NCI-H524 (cell line): ENCODE measurements at regions not wholly inside any gene's neighbourhood (a gene's known extent, or its start where the extent isn't known, plus 50 kb on each side); places are given as distances from the start of the nearest gene placed in this dataset.

Source experiments
- DNase-seq, 2 experiments: peaks; one replicate each; lab custom pipeline; 2025; lab: John Stamatoyannopoulos, UW

DNA sequence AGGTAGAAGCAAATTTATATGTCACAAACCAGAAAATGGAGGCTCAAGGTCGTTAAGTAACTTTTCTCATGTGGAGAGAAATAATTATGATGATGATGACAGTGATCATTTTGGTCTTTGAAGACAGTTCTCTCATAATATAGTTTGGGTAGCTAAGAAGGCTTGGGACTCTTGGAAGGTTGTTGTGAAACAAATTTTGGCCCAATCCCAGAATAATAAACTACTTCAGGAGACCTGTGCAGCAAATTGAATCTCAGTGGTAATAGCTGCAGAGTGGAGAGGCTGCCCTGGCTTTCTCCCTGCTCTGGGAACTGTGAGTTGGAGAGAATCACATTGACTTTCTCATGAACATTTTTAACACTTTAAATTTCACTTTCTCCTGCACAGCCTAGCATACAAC is 217.2 kb upstream of the BOD1L1 start:
- DNase-seq = no peak

DNA sequence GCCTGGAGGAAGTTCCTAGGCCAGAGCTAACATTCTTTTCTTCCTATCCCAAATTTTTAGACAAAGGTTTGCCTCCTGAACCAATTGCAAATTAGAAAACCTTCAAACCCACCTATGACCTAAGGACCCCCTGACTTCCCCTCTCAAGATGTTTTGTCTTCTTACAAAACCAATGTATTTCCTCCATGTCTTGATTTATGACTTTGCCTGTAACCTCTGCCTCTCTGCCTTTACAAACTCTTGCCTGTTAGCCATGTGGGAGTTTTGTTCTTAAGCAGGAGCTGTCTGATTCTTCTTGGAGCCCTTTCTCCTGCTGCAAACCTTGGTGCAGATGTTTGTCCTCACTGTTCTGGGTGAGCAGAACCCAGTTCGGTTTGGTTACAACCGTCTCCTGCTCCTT is 222.3 kb upstream of the BOD1L1 start:
- DNase-seq = no peak

DNA sequence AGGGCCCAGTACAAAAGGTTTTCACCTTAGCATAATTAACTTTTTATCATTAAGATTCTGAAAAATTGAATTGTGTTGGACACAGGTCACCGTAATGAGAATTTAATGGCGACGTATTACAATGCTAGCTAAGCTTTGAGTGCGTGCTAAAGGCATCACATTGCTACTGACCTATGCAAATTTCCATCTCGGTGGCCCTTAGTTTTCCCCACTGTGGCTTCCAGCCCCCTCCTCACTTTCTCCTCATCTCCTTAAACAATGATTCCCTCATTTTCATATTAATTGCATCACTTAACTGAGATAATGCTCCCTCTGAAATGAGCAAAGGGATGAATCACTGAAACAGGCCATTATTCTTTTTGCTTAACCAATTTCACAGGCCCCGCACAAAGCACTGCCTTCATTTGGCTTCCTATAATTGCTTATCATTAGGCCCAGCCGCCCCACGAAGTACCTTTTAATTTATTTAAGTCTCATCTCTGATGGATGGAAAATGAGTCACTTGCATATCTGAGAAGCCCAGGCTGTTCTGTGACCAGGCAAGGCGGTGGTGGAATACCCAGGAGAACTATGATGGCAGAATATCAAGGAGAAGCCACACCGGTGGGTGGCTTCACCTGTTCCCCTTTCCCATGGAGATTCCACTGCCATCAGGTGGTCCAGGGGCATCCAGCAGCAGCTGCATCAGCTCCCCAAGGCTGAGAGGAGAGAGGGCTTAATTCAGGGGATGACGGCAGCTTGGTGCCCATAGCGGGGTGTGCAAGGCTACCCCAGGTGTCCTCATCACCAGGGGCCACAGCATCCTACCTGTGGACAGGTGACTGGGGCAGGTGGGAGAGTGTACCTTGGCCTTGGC is 223.8 kb upstream of the BOD1L1 start:
- no peak for DNase-seq

DNA sequence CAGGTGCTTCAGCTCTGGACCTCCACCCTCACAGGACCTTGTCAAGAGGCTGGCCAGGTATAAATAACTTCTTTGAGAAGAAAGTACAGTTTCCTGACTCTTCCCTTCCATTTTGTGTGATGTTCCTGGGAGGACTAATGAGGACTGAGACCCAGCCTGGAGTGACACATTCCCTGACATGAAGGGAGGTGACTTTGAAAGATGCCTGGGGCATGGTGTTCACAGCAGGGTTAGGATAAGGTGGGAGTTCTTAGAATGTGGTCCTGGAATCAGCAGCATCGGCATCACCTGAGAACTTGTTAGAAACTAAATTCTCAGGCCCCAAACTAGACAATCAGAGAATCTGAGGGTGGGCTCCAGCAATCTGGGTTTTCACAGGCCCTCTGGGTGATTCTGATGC is 224.9 kb upstream of the BOD1L1 start:
- DNase-seq = no peak

DNA sequence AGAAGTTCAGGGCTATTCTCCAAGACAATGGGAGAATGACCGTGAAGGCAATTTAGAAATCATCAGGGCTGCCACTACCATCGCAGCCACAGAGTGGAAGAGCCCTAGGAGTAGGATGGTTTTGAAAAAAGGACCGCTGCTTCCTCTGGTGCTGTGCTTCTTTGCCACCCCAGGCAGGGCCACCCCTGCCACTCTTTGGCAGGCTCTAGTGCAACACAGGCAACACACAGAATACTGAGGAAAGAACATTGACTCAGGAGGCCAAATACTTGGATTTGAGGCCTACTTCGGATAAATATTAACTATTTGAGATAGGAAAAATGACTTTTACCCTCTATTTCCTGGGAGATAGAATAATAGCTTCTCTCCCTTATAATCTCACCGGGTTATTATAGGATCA is 228.9 kb upstream of the BOD1L1 start:
- DNase-seq = no peak

DNA sequence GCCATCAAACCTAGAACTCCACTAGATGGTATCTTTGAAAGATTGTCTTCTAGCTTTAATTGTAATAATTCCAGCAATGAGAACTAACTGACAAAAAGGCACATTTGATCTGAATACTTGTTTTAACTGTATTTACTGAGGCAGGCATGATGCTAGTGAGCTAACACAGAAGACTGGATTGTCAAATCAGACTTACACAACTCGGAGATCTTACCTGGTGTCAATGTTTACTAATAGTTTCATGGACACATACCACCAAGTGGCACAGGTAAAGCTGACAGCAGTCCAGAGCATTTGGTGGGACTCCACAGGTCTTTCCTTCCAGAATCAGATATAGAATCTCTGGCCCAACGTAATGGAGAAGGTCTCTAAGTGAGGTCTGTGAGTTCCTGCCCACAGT is 229.9 kb upstream of the BOD1L1 start:
- DNase-seq = no peak

DNA sequence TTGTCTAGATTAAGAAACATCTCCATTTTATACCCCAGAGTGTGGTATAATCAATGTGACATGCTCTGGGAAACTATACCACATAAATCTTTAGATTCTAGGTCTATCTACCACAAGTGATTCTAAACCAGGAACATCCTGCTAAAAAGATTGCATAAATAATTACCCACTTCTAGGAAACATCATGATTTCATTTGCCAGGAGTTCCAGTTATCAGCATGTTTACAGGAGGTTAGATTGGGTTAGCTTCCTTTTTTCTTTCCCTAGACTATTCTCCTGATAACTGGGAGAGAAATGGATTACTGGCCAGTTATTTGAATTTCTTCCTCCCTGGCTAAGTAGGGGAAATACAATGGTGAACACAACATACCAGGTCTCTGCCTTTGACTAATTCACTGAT is 230.3 kb upstream of the BOD1L1 start:
- no peak for DNase-seq

DNA sequence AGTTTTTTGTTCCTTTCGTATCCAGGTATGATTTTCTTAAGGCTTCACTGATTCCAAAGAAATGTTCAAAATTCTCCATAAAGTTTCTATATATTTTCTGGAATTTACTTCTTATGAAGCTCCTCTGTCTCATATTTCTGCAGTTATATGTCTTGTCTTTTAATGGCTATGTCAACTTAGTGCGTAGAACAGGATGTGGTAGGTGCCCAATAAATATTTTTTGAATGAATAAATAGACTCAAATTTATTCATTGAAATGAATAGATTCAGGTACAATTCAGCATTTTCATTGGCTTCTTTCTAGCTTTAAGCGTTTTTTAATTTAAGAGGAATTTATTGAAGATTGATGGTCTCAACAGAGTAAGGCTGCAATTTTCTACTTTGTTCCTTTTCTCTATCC is 231.9 kb upstream of the BOD1L1 start:
- DNase-seq = no peak

DNA sequence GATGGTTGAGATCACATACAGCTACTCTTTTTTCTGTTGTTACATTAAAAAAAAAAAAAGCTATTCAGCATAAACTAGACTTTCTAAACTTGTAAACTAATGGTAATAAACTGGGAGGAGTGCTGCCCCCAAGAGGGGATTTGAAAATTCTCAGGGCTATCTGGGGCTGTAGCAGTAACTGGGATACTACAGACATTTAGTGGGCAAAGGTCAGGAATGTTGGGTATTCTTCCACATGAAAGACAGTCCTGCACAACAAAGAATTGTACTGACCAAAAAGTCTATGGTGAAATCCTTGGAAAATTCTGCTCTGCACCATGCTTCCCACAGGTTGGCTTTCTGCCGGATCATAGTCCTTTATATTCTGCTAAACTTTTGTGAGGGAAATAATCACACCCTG is 232.6 kb upstream of the BOD1L1 start:
- peak in 1 of 2 experiments; percentile 7 for DNase-seq

DNA sequence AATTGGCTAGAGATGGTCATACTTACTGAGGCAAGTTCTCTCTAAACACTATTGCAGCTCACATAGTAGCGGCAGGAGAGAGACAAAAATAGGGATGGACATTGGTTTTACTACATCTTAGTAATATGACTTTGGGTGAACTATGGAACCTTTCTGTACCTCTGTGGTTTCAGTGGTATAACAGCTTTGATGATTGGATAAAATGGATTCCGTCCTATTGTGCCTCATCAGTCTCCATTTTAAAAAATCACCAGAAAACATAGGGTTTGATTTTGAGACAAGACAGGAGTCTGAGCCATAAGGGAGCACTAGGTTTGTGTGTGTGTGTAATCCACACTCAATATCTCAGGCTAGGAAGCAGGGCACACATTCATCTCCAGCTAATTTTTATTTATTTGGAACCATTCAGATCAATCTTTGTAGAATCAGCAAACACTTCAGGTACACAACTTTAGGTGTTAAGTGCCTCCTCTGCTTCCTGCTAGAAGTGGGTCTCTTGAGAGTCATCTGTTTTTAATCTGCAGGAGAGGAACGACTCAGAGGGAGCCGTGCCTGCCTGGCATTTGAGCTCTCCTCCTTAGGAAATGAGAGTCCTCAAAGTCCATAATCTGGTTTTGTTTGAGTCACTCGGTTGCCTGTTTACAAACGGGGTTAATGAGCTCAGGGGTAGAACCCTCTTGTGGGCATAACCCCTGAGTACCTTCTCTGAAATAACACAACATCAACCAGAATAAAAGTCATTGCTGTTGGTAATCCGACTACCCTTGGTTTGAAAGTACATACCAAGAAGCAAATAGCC is 238.5 kb upstream of the BOD1L1 start:
- peak; percentile 40 to 81 for DNase-seq

DNA sequence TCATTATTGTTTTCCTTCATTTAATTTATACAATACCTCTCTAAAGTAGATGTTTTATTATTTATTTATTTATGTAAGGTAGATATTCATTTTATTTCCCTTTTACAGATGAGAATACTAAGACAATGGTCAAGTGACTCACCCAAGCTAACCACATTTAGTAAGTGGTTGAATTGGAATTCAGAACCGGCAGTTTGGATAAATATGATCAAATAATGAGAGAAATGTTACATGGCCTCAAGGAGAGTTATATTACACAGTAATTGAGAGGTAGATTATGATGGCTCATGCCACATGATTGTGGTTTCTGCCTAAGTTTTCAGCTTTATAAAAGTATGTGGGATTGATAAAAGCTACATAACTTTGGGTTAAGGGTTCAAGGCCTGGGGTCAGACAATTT is 239.4 kb upstream of the BOD1L1 start:
- DNase-seq = no peak

DNA sequence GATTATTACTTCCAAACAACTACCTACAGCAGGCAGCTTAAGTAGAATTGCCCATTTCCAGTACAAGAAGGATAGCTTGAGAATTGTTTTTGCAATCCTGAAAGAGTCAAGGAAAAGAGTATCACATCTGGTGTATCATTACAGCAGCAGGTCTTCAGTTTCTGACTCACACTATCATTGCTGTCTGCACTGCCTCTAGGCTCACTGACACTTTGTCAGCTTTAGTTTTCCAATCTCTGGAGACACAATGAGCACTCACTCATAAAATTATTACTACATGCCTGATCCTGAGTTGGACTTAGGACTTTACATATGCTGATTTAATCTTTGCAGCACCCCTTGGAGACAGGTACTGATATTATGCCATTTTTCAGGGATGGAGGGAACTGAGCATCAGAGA is 244.6 kb upstream of the BOD1L1 start:
- no peak for DNase-seq

DNA sequence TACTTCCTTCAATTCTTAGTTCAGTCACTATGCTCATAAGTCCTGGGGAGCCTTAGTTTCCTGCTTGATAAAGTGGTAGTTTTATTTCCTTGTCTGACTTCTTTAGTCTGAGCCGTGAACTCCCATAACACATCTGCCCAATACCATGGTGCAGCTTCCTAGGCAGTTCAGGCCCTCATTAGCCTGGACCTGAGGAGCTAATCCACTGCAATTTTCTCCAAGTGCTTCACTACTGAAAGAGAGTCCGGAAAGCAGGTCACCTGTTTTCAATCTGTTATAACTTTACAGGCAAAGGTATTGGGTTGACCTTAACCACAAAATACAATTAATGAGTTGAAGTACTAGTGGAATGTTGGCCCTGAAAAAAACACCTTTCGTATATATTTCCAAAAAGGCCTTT is 245.4 kb upstream of the BOD1L1 start:
- no peak for DNase-seq

DNA sequence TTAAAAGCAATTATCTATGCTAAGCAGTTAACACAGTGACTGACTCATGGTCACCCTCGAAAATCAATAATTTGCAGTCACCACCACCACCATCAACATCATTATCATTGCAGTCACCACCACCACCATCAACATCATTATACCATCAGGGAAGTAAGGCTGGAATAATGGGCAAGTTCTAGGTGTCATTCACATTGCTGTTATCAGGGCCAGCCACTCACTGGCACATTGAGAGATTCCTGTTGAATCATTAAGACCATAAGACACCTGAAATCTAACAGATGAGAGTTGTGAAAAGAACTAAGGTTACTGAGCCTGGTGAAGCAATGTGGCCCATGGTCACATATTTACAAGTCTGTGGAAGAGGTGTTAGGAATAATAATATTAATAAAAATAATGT is 247.7 kb upstream of the BOD1L1 start:
- no peak for DNase-seq

DNA sequence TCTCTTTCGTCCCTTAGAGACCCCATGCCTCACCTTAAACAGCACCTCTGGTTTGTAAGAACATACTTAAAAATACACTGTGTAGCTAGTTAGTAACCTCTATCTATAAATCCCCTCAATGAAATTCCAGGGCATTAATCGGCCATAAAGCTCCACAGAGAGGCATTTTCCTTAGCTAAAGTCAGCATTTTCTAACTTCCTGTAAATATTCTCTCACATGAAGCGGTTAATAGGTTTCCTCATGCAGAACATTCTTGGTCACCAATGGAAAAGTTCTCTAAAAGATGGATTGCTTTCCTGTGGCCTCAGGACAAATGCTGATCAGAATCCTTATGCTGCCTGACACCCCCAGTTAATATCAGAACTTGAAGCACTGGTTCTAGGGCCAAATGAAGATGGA is 248.6 kb upstream of the BOD1L1 start:
- no peak for DNase-seq

DNA sequence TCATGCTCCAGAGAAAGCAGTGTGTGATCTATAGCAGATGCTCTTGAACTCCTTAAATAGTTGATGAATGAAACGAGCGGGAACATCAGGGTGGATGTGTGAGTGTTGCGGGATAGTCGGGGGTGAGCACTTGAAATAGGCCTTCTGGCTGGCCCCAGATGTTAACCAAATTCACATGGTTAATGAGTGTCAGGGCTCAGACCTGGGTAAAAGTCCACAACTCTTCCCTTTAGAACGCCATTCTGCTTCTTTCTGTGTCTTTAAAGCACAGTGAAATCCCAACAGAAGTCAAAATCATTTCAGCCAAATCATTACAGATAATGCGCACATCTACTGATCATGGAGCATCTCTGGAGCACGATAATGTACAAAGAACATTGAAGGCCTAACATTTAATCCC is 249.4 kb upstream of the BOD1L1 start:
- DNase-seq = no peak

DNA sequence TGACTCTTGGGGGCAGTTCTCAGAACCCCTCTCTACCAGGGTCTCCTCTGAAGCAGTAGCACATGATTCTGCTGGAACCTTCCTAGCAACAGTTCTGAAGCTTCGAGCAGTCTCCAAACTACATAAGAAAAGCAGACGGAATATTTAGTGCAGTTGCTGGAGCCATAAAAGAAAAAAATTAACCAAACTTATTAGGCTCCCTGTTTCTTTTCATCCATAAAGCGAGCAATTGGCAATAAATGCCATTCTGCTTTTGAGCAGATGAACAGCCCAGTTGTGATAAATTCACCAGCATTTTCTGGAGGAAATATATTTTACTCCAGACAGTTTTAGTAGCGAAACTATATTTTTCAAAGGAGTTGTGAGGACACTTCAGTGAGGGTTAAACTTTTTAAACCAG is 250.1 kb upstream of the BOD1L1 start:
- no peak for DNase-seq

DNA sequence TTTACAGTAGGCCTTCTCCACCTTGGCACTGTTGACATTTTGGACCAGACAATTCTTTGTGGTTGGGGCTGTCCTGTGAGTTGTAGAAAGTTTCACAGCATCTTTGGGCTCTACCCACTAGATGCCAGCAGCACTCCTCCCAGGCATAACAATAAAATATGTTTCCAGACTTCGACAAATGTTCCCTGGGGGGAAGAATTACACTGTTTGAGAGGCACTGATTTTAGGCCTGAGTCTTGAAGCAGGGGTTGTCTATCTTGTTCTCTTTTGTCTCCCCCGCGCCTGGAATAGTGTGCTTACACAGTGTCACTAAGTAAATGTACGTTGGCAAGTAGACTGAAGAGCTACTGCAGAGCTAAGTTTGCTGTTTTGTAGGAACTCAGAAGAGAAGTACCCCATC is 254.4 kb upstream of the BOD1L1 start:
- DNase-seq = no peak

DNA sequence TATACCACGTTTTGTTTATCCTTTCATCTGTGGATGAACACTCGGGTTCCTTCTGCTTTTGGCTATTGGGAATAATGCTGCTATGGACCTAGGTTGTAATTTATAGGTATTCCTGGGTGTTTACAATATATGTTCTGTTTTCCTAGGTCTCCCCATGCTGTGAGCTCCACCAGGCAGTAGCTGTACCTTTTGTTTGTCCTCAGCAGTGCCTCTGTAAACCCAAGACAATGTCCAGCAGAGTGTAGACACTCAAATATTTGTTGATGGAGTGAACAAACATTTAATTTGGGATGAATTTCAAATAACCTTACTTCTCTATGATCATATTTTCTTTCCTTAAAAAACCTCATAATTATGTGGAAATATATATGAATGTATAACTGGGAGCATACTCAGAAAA is 259.5 kb upstream of the BOD1L1 start:
- no peak for DNase-seq

DNA sequence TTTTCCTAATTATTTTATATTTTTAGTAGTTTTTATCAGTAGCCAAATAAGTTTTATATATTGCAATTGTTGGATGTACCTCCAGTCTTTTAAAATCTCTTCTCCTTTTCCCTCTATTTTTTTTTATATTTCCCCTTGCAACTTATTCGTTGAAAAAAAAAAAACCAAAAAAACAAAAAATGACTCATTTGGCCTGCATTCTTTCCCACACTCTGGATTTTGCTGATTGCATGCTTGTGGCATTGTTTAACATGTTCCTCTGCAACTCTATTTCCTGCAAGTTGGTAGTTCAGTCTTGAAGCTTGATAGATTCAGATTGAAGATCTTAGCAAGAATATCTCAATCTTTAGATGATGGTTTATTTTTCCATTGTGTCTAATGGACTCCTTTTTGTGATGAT is 260.6 kb upstream of the BOD1L1 start:
- no peak for DNase-seq

DNA sequence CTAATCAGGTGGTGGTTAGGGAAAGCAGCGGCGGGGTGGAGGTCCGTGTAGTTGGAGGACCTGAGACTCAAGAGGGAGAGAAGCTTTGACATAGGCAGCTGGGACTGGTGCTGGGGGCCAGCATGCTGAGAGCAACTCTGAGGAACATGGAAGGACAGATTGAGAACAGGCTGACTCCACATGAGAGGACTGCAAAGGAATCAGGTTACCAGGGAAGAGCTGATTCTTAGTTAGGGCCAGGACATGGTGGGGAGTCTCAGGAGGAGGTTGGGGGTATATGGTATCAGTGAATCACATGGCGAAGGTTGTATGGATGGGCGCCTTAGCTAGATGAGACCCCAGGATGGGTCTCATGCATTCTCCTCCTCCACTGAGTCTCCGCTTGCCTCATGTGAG is 264.0 kb upstream of the BOD1L1 start:
- no peak for DNase-seq

DNA sequence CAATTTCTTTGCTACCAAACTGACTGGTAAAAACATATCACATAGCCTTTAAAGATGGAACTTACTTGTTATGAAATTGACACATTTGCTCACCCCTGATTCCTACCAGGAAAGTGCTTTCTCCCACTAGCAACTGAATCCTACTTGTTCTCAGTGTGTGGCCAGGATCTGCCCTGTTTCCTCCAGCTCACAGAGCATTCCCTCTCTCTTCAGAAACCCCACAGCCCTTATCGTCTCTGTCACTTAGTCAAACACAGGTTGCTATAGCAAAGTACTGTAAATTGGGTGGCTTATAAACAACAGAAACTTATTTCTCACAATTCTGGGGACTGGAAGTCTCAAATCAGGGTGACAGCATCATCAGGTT is 265.2 kb upstream of the BOD1L1 start:
- DNase-seq = no peak

DNA sequence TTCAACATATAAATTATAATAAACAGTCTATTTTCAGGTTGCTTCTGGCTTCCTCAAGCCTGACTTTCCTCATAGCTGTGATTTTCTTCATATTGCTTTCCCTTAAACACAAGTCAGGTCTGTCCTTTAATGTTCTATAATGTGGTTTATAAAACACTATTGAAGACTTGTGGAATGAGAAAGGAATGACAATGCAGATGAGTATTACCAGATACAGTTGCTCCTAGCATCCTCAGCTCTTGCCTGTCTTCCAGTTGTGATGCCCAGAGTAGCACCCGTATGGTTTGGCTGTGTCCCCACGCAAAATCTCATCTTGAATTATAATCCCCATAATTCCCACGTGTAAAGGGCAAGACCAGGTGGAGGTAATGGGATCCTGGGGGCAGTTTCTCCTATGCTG is 265.7 kb upstream of the BOD1L1 start:
- no peak for DNase-seq

DNA sequence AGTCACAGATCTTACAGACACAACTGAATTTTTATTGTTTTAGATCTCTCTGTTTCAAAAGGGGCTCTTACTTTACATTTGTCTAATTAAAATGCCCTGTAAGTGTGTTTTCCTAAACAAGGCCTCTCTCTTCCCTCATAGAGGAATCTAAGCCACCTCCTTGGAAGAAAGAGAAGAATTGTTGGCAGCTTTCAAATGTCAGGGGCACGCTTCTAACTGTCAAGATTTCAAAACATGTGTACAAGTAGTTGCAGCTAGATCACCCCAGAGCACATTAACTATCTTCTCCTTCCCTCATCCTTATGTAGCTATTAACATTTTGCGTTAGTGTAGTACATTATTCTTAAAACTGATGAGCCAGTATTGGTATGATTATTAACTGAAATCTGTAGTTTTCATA is 266.5 kb upstream of the BOD1L1 start:
- no peak for DNase-seq
